ENCODE measurements at regions not wholly inside any gene's neighbourhood (a gene's known extent, or its start where the extent isn't known, plus 50 kb on each side); places are given as distances from the start of the nearest gene placed in this dataset.

- Histone ChIP-seq H3K27ac (ENCODE audit: insufficient read length, low read depth, low read length) (no peak overlapping the region), H3K4me1 (ENCODE audit: insufficient read depth, low read length) (no peaks in the 10 kb centered on the region), H2AK5ac (ENCODE audit: insufficient read length, low read length) (no peak overlapping the region), H3K79me2 (ENCODE audit: insufficient read depth, low read length) (no peaks in the 10 kb centered on the region), H2BK12ac (ENCODE audit: insufficient read length, low read depth, low read length) (no peak overlapping the region), H3K14ac (ENCODE audit: insufficient read depth, low read length) (no peak overlapping the region; the same call in 1 of the 2 replicates), H4K20me1 (ENCODE audit: control insufficient read depth, insufficient read depth, insufficient read length) (no peaks in the 10 kb centered on the region), H4K5ac (ENCODE audit: insufficient read length, low read depth, low read length) (no peak overlapping the region), H3K18ac (ENCODE audit: insufficient read length, low read depth, low read length) (no peak overlapping the region), H2BK20ac (ENCODE audit: low read depth, low read length, poor library complexity, severe bottlenecking) (no peak overlapping the region), H3K9me3 (ENCODE audit: control insufficient read depth, low read depth, low read length) (no peaks in the 10 kb centered on the region), H3K9ac (ENCODE audit: extremely low read depth, insufficient read length, low read length) (no peak overlapping the region), H3K4me2 (ENCODE audit: insufficient read depth, insufficient read length, low read length) (no peak overlapping the region), H3K27me3 (ENCODE audit: insufficient read depth, low read length) (no peaks in the 10 kb centered on the region), H4K91ac (ENCODE audit: insufficient read length, low read depth, low read length) (no peak overlapping the region), H3K79me1 (ENCODE audit: insufficient read depth, low read depth, low read length, poor library complexity, severe bottlenecking) (no peaks in the 10 kb centered on the region), H4K8ac (replicated peaks; ENCODE audit: insufficient read length, low read depth, low read length) (no peak overlapping the region), H2BK15ac (ENCODE audit: low read depth, low read length) (no peak overlapping the region), H3K4ac (ENCODE audit: low read depth, low read length) (no peak overlapping the region), H3T11ph (ENCODE audit: low read length) (no peak overlapping the region), H3K56ac (ENCODE audit: insufficient read length, low read depth, low read length) (no peak overlapping the region), H3K23me2 (ENCODE audit: insufficient read length, low read depth, low read length, poor library complexity, severe bottlenecking) (no peaks in the 10 kb centered on the region), H2AFZ (ENCODE audit: low read length) (no peak overlapping the region), H2BK120ac (ENCODE audit: low read depth, low read length, poor library complexity, severe bottlenecking) (no peak overlapping the region), H2BK5ac (ENCODE audit: insufficient read length, low read length) (no peak overlapping the region), H3K23ac (ENCODE audit: insufficient read length, low read depth, low read length) (no peak overlapping the region)
- TF ChIP-seq CTCF (conservative IDR thresholded peaks at IDR 0.05) = no peak
- H3K27me3 Mint-ChIP-seq (ENCODE audit: low read depth) = no peaks in the 10 kb centered on the region
- H3K4me3 Mint-ChIP-seq = no peak overlapping the region
- no peaks in the 10 kb centered on the region for H3K9me3 Mint-ChIP-seq
- peak; percentile 39 for DNase-seq
- H3K27ac Mint-ChIP-seq = no peak overlapping the region
- H3K36me3 Mint-ChIP-seq (ENCODE audit: insufficient read depth in 1 of 3, low read depth in 3 of 3) = no peaks in the 10 kb centered on the region
- peaks cover 19 to 22% of the 10 kb centered on the region in 2 experiments for H3K4me1 Mint-ChIP-seq
- no CpG with 5 or more reads among the region's 7 CpGs for WGBS (ENCODE audit: extremely low coverage, insufficient read length, low lambda C conversion rate)
These were observed 50.4 kb upstream of the HS3ST2 start for GRCh38 chr16:22763437-22764080.
